ENCODE measurements at regions not wholly inside any gene's neighbourhood (a gene's known extent, or its start where the extent isn't known, plus 50 kb on each side); places are given as distances from the start of the nearest gene placed in this dataset.

DNA sequence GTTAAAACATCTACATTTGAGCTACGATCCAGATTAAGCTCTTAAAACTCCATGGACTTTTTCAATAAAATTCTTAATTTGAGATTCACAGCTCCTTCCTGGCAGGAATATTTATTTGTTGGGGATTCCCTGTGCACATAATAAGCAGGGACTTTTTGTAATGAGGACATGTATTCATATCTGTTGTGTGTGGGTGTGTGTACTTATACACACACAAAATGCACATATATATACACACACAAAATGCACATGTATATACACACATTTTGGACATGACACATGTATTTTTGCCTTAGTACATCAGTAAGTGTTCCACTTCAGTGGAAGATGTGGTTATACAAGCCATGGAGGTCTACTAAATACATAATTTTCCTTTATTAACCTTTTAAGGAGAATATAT lies 1131.1 kb upstream of the CDH2 start:
- TF ChIP-seq, protein P1, sequence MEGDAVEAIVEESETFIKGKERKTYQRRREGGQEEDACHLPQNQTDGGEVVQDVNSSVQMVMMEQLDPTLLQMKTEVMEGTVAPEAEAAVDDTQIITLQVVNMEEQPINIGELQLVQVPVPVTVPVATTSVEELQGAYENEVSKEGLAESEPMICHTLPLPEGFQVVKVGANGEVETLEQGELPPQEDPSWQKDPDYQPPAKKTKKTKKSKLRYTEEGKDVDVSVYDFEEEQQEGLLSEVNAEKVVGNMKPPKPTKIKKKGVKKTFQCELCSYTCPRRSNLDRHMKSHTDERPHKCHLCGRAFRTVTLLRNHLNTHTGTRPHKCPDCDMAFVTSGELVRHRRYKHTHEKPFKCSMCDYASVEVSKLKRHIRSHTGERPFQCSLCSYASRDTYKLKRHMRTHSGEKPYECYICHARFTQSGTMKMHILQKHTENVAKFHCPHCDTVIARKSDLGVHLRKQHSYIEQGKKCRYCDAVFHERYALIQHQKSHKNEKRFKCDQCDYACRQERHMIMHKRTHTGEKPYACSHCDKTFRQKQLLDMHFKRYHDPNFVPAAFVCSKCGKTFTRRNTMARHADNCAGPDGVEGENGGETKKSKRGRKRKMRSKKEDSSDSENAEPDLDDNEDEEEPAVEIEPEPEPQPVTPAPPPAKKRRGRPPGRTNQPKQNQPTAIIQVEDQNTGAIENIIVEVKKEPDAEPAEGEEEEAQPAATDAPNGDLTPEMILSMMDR (IDR thresholded peaks at IDR 0.05; ENCODE audit: insufficient read depth, missing control alignments) = no peak
- FAIRE-seq (peak; percentile 72), DNase-seq (ENCODE audit: insufficient read length, low spot score) (no peak)

DNA sequence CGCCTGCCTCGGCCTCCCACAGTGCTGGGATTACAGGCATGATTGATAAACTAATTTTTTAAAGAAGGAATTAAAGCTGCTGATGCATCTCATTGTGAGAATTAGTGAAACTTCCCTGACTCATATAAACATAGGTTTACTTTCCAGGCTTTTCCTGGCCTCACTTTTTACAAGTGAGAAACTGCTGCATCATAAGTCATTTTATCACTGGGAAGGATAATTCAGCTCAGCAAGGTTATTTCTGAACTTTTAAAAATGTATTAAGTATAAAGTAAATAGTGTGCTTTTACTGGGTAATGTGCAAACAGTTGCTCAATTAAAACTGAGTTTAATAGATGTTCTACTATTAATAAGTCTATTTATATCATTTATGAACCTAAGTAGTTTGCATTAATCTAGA lies 1130.3 kb upstream of the CDH2 start:
- TF ChIP-seq, protein P1 (IDR thresholded peaks at IDR 0.05; ENCODE audit: insufficient read depth, missing control alignments) = no peak
- FAIRE-seq (no peak), DNase-seq (ENCODE audit: insufficient read length, low spot score) (no peak)

DNA sequence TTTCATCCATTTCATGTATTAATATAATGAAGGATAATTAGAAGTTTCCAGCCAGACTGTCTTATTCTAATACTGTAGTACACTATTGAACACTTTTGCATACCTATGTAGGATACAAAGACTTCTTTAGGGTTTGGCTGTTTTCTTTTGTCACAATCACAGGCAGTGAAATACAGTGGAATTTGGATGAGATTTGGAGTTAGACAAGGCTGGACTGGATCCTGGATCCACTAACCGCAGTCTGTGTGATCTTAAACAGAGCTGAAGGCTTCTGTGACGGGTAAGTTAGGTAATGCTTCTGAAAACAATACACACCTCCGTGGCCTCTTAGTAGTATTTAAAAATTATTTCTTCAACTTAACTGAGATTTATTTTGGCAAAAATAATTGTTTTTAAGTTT lies 1128.6 kb upstream of the CDH2 start:
- no peak for FAIRE-seq
- TF ChIP-seq, protein P1 (IDR thresholded peaks at IDR 0.05; ENCODE audit: insufficient read depth, missing control alignments) = no peak
- DNase-seq (ENCODE audit: insufficient read length, low spot score) = no peak

DNA sequence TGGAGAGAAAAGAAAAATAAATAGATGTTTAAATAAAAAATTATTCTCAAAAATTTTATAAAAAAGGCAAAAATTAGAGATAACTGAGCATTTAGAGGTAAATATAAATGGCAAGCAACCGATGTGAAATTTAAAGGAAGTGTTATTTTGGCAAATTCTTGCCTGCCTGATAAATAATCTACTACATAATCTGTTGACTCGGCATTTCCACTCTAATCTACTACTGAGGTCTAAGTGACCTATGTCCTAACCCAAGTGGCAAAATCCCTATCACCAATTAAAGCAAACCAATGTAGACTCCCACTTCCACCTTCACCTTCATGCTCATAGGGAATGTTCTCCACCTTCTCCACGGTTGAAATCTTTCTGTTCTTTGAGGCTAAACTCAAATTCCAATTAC lies 1124.1 kb upstream of the CDH2 start:
- peak; percentile 56 for FAIRE-seq
- TF ChIP-seq, protein P1 (IDR thresholded peaks at IDR 0.05; ENCODE audit: insufficient read depth, missing control alignments) = no peak

DNA sequence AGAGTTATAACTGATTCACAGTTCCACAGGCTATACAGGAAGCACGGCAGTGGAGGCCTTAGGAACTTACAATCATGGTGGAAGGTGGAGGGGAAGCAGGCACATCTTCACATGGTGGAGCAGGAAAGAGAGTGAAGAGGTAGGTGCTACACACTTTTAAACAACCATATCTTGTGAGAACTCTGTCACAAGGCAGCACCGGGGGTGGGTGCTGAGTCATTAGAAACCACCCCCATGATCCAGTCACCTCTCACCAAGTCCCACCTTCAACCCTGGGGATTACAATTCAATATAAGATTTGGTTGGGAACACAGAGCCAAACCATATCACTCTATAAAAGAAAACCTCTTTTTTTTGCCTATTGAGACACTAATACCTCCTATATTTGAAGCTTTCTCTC lies 1108.5 kb upstream of the CDH2 start:
- FAIRE-seq = no peak
- DNase-seq (ENCODE audit: insufficient read length, low spot score) = no peak
- TF ChIP-seq, protein P1 (IDR thresholded peaks at IDR 0.05; ENCODE audit: insufficient read depth, missing control alignments) = no peak

More for the DNA sequence above, 1124.1 kb upstream of the CDH2 start:
- DNase-seq (ENCODE audit: insufficient read length, low spot score) = no peak

DNA sequence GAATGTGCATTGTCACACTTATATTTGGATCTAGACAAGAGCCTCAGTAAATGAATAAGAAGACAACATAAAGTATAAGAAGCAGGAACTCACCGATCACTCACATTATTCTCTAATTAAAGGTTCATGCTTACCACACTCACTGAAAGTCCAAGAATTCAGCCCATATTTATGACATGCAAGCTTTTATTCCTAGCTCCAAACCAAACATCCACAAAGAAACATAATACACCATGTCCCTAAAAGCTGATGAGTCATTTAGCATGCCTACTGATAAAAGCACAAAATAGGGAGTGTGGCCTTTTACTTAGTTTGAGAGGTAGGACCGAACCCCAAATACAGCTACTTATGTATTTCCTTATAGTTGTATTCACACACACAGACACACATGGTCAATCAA lies 1094.6 kb upstream of the CDH2 start:
- FAIRE-seq (peak; percentile 87), DNase-seq (ENCODE audit: insufficient read length, low spot score) (no peak)
- TF ChIP-seq, protein P1 (IDR thresholded peaks at IDR 0.05; ENCODE audit: insufficient read depth, missing control alignments) = no peak

DNA sequence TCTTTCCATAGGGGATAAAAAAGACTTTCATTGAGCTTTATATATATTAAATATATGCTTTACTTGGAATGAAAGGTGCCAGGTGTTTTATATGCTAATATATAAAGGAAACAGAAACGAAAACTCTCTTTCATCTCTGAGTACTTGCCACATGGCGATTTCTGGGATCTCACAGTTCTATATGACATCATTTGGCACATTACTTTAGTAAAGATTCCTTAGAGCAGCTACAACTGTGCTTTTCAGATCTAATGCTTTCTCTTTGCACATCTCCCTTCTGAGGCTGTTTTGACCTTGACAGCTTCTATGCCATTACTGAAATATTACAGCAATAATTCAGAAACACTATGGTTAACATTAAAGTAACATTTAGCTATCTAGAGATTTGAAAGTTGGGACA lies 1082.9 kb upstream of the CDH2 start:
- FAIRE-seq = peak; percentile 81

More for the DNA sequence above, 1082.9 kb upstream of the CDH2 start:
- TF ChIP-seq, protein P1 (IDR thresholded peaks at IDR 0.05; ENCODE audit: insufficient read depth, missing control alignments) = no peak
- no peak for DNase-seq (ENCODE audit: insufficient read length, low spot score)

All from D721Med (cell line).